ENCODE measurements at regions not wholly inside any gene's neighbourhood (a gene's known extent, or its start where the extent isn't known, plus 50 kb on each side); places are given as distances from the start of the nearest gene placed in this dataset.

DNA sequence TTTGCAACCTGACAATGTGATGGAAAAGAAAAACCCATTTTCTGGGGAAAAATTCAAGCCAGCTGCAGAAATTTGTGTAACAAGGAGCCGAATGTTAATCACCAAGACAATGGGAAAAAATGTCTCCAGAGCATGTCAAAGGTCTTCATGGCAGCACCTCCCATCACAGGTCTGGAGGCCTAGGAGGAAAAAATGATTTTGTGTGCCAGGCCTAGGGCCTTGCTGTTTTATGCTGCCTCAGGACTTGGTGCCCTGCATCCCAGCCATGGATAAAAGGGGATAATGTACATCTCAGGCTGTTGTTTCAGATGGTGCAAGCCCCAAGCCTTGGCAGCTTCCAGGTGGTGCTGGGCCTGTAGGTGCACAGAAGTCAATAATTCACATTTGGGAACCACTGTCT, 747.7 kb downstream of the C6orf118 start:
- DNase-seq (ENCODE audit: low read depth, low spot score): no peak

DNA sequence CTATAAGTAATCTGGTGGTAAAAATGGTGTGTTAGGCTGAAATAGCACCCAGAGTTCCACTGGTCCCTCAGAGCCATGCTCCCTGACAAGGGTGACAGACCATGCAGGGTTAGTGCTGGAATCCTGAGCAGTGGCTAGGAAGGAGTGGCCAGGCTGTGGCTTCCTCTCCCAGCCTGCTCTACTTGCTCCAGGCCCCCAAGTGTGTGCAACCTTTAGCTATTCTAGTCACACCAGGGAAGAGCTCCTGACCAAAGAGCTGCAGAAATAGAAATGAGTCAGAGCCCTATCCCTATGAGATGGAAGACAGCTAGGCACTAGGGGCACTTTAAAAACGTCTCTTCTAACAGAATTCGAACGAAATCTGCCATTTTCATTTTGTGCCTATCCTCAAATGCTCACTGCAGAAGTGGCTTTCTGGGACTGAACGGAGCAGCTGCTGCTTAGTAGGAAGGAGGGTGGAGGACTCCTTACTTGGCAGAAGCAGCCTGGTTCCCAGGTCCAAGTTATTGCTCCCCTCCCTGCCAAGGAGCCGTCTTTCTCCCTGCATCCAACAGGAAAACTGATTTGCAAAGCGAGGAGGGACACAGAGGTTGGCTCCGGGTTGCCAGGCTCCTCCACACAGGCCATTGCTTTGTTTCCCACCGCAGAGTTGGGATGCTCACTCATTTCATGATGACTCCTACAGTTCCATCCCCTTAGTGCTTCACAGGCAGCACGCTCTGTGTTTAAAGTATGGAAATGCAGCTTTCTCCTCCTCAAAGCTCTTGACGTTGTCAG, 754.5 kb downstream of the C6orf118 start:
- DNase-seq (ENCODE audit: low read depth, low spot score): no peak

DNA sequence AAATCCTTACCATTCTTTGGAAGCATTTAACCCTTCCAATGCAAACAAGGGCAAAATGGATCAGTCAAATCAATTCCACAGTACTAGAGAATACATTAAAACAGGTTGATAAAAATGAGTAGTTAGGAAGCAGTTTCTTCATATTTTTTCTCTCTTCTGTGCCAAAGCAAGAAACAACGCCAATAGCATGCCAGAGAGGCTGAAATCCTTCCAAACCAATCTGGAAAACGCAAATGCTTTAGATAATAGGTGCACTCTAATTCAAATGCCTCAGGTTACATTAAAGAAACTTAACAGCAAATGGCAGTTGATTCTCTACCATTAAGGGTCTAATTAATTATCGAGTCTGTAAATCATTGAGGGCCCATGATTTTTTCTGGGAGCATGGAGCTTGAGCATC, 755.2 kb downstream of the C6orf118 start:
- DNase-seq (ENCODE audit: low read depth, low spot score): no peak

GRCh38 chr6:164551706-164552105, 757.7 kb downstream of the C6orf118 start:
- no peak for DNase-seq (ENCODE audit: low read depth, low spot score)

DNA sequence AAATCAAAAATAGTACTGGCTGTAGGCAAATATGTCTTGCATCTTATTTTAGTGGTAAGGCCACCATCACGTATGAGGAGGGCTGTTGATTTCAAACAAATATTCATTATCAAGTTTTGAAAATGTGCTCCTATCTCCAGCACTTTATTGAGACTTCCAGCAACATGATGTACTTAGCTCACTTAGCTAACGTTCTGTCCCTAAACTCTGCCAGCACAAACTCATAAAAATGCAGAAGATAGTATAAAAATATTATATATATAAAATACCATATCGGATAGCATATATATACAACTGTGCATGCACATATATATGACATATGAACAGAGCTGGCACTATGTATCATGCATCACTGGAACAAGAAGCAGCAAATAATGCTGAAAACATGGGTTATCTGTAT, 762.3 kb downstream of the C6orf118 start:
- no peak for DNase-seq (ENCODE audit: low read depth, low spot score)

- no peak for DNase-seq (ENCODE audit: low read depth, low spot score)
These were observed 763.1 kb downstream of the C6orf118 start for GRCh38 chr6:164546263-164546662.

- DNase-seq (ENCODE audit: low read depth, low spot score): no peak
These were observed 775.2 kb downstream of the C6orf118 start for GRCh38 chr6:164534070-164534766.

GRCh38 chr6:164533045-164533362, 776.4 kb downstream of the C6orf118 start:
- DNase-seq (ENCODE audit: low read depth, low spot score): no peak

- no peak for DNase-seq (ENCODE audit: low read depth, low spot score)
These were observed 777.0 kb downstream of the C6orf118 start for GRCh38 chr6:164532198-164533044.

- no peak for DNase-seq (ENCODE audit: low read depth, low spot score)
These were observed 777.7 kb downstream of the C6orf118 start for GRCh38 chr6:164531736-164532135.

- no peak for DNase-seq (ENCODE audit: low read depth, low spot score)
These were observed 780.9 kb downstream of the C6orf118 start for GRCh38 chr6:164528539-164528938.

- no peak for DNase-seq (ENCODE audit: low read depth, low spot score)
These were observed 786.2 kb downstream of the C6orf118 start for GRCh38 chr6:164523087-164523654.

- no peak for DNase-seq (ENCODE audit: low read depth, low spot score)
These were observed 788.5 kb downstream of the C6orf118 start for GRCh38 chr6:164520916-164521315.

- no peak for DNase-seq (ENCODE audit: low read depth, low spot score)
These were observed 802.0 kb downstream of the C6orf118 start for GRCh38 chr6:164507206-164507940.

DNA sequence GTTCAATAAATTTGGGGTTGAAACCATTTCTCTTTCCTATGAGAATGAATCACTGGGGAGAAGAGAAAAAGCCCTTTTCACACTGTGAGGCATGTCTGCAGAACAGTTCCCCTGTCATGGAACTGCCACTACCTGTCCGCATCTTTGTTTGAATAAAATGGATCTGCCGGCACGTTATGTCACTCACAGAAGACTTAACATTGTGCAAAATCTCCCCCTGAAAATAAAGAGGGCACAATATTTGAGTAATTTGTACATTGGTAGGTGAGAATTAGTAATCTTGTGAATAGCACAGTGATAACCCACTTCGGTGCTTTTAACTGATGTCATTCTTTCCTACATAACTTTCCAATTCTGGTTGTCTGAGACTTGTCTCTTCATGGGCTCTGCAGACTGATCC, 804.0 kb downstream of the C6orf118 start:
- DNase-seq (ENCODE audit: low read depth, low spot score): no peak

DNA sequence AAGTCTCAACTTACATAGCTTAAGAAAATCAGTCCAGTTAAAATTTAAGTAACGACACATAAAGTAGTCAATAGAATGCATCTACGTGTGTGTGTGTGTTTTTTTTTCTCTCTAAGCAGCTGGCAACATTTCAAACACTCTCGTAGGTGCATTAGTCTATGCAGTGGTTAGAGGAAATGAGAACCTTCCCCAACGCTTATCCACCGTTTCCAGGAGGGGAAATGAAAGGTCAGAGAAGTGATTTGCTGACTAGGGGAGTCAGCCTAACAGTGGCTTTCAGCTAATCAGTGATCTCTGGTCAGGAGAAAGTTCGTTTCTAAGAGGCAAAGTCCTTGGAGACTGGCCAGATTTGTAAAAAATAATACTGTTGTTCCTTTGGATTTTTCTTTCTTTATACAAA, 806.6 kb downstream of the C6orf118 start:
- no peak for DNase-seq (ENCODE audit: low read depth, low spot score)

- DNase-seq (ENCODE audit: low read depth, low spot score): no peak
These were observed 813.4 kb downstream of the C6orf118 start for GRCh38 chr6:164495882-164496495.

- DNase-seq (ENCODE audit: low read depth, low spot score): peak; percentile 17
These were observed 831.0 kb downstream of the C6orf118 start for GRCh38 chr6:164478426-164478825.

DNA sequence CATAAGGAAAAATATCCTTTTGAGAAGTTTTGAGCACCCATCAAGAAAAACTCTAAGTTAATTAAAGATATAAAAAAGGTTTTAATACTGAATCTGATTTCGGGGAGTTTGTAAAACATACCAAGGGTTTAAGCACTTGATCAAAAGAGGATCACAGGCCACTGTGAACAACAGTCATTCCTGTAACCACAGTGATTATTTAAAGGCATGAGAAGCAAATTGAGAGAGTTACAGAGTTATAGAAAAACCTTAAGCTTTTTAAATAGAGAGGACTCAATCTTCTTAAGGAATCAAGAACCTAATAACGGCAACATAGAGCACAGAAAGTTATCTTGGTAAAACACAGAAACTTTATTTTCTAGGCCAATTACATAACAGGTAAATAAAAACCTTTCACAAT, 831.6 kb downstream of the C6orf118 start:
- no peak for DNase-seq (ENCODE audit: low read depth, low spot score)

- no peak for DNase-seq (ENCODE audit: low read depth, low spot score)
These were observed 832.3 kb downstream of the C6orf118 start for GRCh38 chr6:164477101-164477500.
